ENCODE measurements at regions not wholly inside any gene's neighbourhood (a gene's known extent, or its start where the extent isn't known, plus 50 kb on each side); places are given as distances from the start of the nearest gene placed in this dataset.
"Not testable (repeated sequence)": the region's sequence is repeated elsewhere in the genome, so short reads cannot be mapped to it uniquely, and the experiment has no call there.

- Histone ChIP-seq H3K4me3 (ENCODE audit: low read depth, low read length) (no peak overlapping the region), H3K4me1 (no peaks in the 10 kb centered on the region), H3K36me3 (ENCODE audit: control insufficient read depth, insufficient read depth, low read length) (no peaks in the 10 kb centered on the region), H3K9me3 (no peaks in the 10 kb centered on the region), H3K27me3 (replicated peaks; ENCODE audit: control insufficient read depth, insufficient read depth, low read length) (no peaks in the 10 kb centered on the region; the same call in 1 of the 2 replicates)
- POLR2A ChIA-PET: no interaction called here
- Mint-ChIP-seq H3K36me3 (ENCODE audit: insufficient read depth, unreplicated experiment) (no peaks in the 10 kb centered on the region), H3K27me3 (ENCODE audit: insufficient read depth, unreplicated experiment) (peaks cover 14% of the 10 kb centered on the region), H3K9me3 (ENCODE audit: unreplicated experiment) (no peaks in the 10 kb centered on the region), H3K4me1 (ENCODE audit: low read depth, unreplicated experiment) (no peaks in the 10 kb centered on the region), H3K4me3 (ENCODE audit: unreplicated experiment) (no peak overlapping the region), H3K27ac (ENCODE audit: unreplicated experiment) (no peak overlapping the region)
- intact Hi-C loops (cut with micrococcal nuclease; ENCODE audit: unreplicated experiment): no loop called here
- DNase-seq: no peak
- CTCF ChIA-PET: no interaction called here
- TF ChIP-seq CTCF (IDR thresholded peaks at IDR 0.05; ENCODE audit: insufficient read depth in 1 of 2, low read depth in 1 of 2, low read length in 1 of 2, severe bottlenecking in 1 of 2, unreplicated experiment in 1 of 2): no peak
- no TSS peak for BruUV-seq (replicated peaks)
Observed at GRCh38 chr10:117763528-117763927, 221.0 kb downstream of the EMX2 start.

DNA sequence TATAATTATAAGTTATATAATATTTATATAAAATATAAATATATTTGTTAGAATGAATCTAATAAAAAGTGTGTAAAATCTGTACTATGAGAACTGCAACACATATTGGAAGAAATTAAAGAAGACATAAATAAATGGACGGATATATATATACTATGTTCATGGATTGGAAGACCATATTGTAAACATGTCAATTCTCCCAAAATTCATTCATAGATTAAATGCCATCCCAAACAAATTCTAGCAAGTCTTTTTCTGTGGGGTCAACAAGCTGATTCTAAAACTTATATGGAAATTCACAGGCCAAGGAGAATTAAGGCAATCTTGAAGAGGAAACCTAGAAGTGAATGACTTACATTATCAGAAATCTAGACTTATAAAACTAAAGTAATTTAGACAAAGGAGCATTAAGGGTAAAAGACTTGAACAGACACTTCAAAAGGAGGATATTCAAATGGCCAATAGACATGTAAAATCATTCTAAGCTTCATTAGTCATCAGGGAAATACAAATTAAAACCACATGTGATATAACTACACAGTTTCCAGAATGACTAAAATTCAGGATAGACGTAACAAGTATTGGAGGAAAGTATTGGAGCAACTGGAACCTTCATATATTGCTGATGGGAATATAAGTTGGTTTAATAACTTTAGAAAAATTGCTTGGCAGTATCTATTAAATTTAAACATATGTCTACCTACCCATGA lies 225.9 kb downstream of the EMX2 start:
- no TSS peak for BruUV-seq (replicated peaks)
- Histone ChIP-seq H3K36me3 (ENCODE audit: control insufficient read depth, insufficient read depth, low read length) (no peaks in the 10 kb centered on the region), H3K27me3 (replicated peaks; ENCODE audit: control insufficient read depth, insufficient read depth, low read length) (no peaks in the 10 kb centered on the region; the same call in 1 of the 2 replicates), H3K4me1 (no peaks in the 10 kb centered on the region), H3K9me3 (no peaks in the 10 kb centered on the region), H3K4me3 (ENCODE audit: low read depth, low read length) (no peak overlapping the region)
- CTCF ChIA-PET: no interaction called here
- no peaks in the 10 kb centered on the region for H3K4me1 Mint-ChIP-seq (ENCODE audit: low read depth, unreplicated experiment)
- H3K4me3 Mint-ChIP-seq (ENCODE audit: unreplicated experiment): no peak overlapping the region
- DNase-seq: no peak
- H3K27me3 Mint-ChIP-seq (ENCODE audit: insufficient read depth, unreplicated experiment): peaks cover 12% of the 10 kb centered on the region
- no peaks in the 10 kb centered on the region for H3K36me3 Mint-ChIP-seq (ENCODE audit: insufficient read depth, unreplicated experiment)
- intact Hi-C loops (cut with micrococcal nuclease; ENCODE audit: unreplicated experiment): no loop called here
- H3K27ac Mint-ChIP-seq (ENCODE audit: unreplicated experiment): no peak overlapping the region
- no peak for TF ChIP-seq CTCF (IDR thresholded peaks at IDR 0.05; ENCODE audit: insufficient read depth in 1 of 2, low read depth in 1 of 2, low read length in 1 of 2, severe bottlenecking in 1 of 2, unreplicated experiment in 1 of 2)
- H3K9me3 Mint-ChIP-seq (ENCODE audit: unreplicated experiment): no peaks in the 10 kb centered on the region
- POLR2A ChIA-PET: no interaction called here

- no peak for TF ChIP-seq CTCF (IDR thresholded peaks at IDR 0.05; ENCODE audit: insufficient read depth in 1 of 2, low read depth in 1 of 2, low read length in 1 of 2, severe bottlenecking in 1 of 2, unreplicated experiment in 1 of 2)
- Mint-ChIP-seq H3K9me3 (ENCODE audit: unreplicated experiment) (peaks cover 6% of the 10 kb centered on the region), H3K27ac (ENCODE audit: unreplicated experiment) (no peak overlapping the region), H3K4me3 (ENCODE audit: unreplicated experiment) (no peak overlapping the region), H3K36me3 (ENCODE audit: insufficient read depth, unreplicated experiment) (no peaks in the 10 kb centered on the region), H3K4me1 (ENCODE audit: low read depth, unreplicated experiment) (no peaks in the 10 kb centered on the region), H3K27me3 (ENCODE audit: insufficient read depth, unreplicated experiment) (peaks cover under 1% of the 10 kb centered on the region)
- intact Hi-C loops (cut with micrococcal nuclease; ENCODE audit: unreplicated experiment): no loop called here
- ChIA-PET POLR2A (no interaction called here), CTCF (no interaction called here)
- Histone ChIP-seq H3K9me3 (no peaks in the 10 kb centered on the region), H3K4me1 (no peaks in the 10 kb centered on the region), H3K27me3 (replicated peaks; ENCODE audit: control insufficient read depth, insufficient read depth, low read length) (no peaks in the 10 kb centered on the region), H3K4me3 (ENCODE audit: low read depth, low read length) (no peak overlapping the region), H3K36me3 (ENCODE audit: control insufficient read depth, insufficient read depth, low read length) (no peaks in the 10 kb centered on the region)
- DNase-seq: no peak
- no TSS peak for BruUV-seq (replicated peaks)
Observed at GRCh38 chr10:117775526-117775925, 233.0 kb downstream of the EMX2 start.

DNA sequence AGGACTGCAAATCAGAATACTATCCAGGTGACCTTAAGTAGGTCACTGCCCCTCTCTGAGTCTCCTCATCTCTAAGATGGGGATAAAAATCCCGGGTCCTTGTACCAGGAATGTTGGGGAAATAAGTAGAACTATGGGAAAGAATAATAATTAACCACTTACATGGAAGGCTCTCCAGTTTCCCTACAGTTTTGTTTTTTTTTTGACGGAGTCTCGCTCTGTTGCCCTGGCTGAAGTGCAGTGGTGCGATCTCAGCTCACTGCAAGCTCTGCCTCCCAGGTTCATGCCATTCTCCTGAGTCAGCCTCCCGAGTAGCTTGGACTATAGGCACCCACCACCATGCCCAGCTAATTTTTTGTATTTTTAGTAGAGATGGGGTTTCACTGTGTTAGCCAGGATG lies 234.7 kb downstream of the EMX2 start:
- H3K9me3 Mint-ChIP-seq (ENCODE audit: unreplicated experiment): peaks cover 11% of the 10 kb centered on the region
- H3K4me3 Mint-ChIP-seq (ENCODE audit: unreplicated experiment); intact Hi-C loops (cut with micrococcal nuclease; ENCODE audit: unreplicated experiment); H3K27ac Mint-ChIP-seq (ENCODE audit: unreplicated experiment); H3K27me3 Mint-ChIP-seq (ENCODE audit: insufficient read depth, unreplicated experiment); H3K36me3 ChIP-seq (ENCODE audit: control insufficient read depth, insufficient read depth, low read length); POLR2A ChIA-PET; H3K27me3 ChIP-seq (replicated peaks; ENCODE audit: control insufficient read depth, insufficient read depth, low read length); H3K9me3 ChIP-seq; H3K4me1 ChIP-seq; H3K36me3 Mint-ChIP-seq (ENCODE audit: insufficient read depth, unreplicated experiment); H3K4me3 ChIP-seq (ENCODE audit: low read depth, low read length); H3K4me1 Mint-ChIP-seq (ENCODE audit: low read depth, unreplicated experiment); BruUV-seq (replicated peaks); DNase-seq; CTCF ChIA-PET: not testable (repeated sequence)

All from Caco-2 (cell line).